Fibroblast of skin of left quadriceps (primary cell): ENCODE measurements at regions not wholly inside any gene's neighbourhood (a gene's known extent, or its start where the extent isn't known, plus 50 kb on each side); places are given as distances from the start of the nearest gene placed in this dataset.
"Not testable (repeated sequence)": the region's sequence is repeated elsewhere in the genome, so short reads cannot be mapped to it uniquely, and the experiment has no call there.

ENCODE experiments used
- DNase-seq, 2 experiments: peaks; one replicate each; pipeline ENCODE4 v3.0.0-alpha.2; 2013; ENCODE audit warnings: low read depth in 2 of 2

GRCh38 chr10:120110196-120110595 lies 217.7 kb downstream of the SEC23IP start:
- no peak for DNase-seq

- no peak for DNase-seq
Observed at GRCh38 chr10:120111628-120112027, 219.1 kb downstream of the SEC23IP start.

- no peak for DNase-seq
Observed at GRCh38 chr10:120112809-120113208, 220.3 kb downstream of the SEC23IP start.

- DNase-seq: no peak
Observed at GRCh38 chr10:120115959-120116358, 223.4 kb downstream of the SEC23IP start.

- DNase-seq: no peak
Observed at GRCh38 chr10:120121768-120122167, 229.2 kb downstream of the SEC23IP start.

GRCh38 chr10:120131183-120131582 lies 238.7 kb downstream of the SEC23IP start:
- no peak for DNase-seq

GRCh38 chr10:120132811-120133210 lies 240.3 kb downstream of the SEC23IP start:
- no peak for DNase-seq

- DNase-seq: no peak
Observed at GRCh38 chr10:120138689-120139088, 246.2 kb downstream of the SEC23IP start.

GRCh38 chr10:120145107-120145506 lies 252.6 kb downstream of the SEC23IP start:
- DNase-seq: no peak

- DNase-seq: no peak
Observed at GRCh38 chr10:120156614-120157274, 264.2 kb downstream of the SEC23IP start.

GRCh38 chr10:120161111-120161510 lies 268.6 kb downstream of the SEC23IP start:
- DNase-seq: no peak

GRCh38 chr10:120162471-120162870 lies 269.9 kb downstream of the SEC23IP start:
- DNase-seq: no peak

GRCh38 chr10:120172356-120172755 lies 279.8 kb downstream of the SEC23IP start:
- DNase-seq: no peak

- DNase-seq: no peak
Observed at GRCh38 chr10:120174491-120174890, 282.0 kb downstream of the SEC23IP start.

GRCh38 chr10:120177330-120177729 lies 279.7 kb upstream of the PLPP4 start:
- no peak for DNase-seq

GRCh38 chr10:120180160-120180559 lies 276.9 kb upstream of the PLPP4 start:
- DNase-seq: no peak

GRCh38 chr10:120181154-120181553 lies 275.9 kb upstream of the PLPP4 start:
- DNase-seq: no peak

- DNase-seq: no peak
Observed at GRCh38 chr10:120182431-120182830, 274.6 kb upstream of the PLPP4 start.

- DNase-seq: no peak
Observed at GRCh38 chr10:120183546-120183945, 273.5 kb upstream of the PLPP4 start.

GRCh38 chr10:120184547-120185337 lies 272.3 kb upstream of the PLPP4 start:
- DNase-seq: no peak

GRCh38 chr10:120186506-120186905 lies 270.5 kb upstream of the PLPP4 start:
- no peak for DNase-seq

- not testable (repeated sequence) for DNase-seq
Observed at GRCh38 chr10:120187168-120187567, 269.9 kb upstream of the PLPP4 start.

GRCh38 chr10:120188950-120189349 lies 268.1 kb upstream of the PLPP4 start:
- no peak for DNase-seq
